ENCODE measurements at regions not wholly inside any gene's neighbourhood (a gene's known extent, or its start where the extent isn't known, plus 50 kb on each side); places are given as distances from the start of the nearest gene placed in this dataset.
"Not testable (repeated sequence)": the region's sequence is repeated elsewhere in the genome, so short reads cannot be mapped to it uniquely, and the experiment has no call there.

DNA sequence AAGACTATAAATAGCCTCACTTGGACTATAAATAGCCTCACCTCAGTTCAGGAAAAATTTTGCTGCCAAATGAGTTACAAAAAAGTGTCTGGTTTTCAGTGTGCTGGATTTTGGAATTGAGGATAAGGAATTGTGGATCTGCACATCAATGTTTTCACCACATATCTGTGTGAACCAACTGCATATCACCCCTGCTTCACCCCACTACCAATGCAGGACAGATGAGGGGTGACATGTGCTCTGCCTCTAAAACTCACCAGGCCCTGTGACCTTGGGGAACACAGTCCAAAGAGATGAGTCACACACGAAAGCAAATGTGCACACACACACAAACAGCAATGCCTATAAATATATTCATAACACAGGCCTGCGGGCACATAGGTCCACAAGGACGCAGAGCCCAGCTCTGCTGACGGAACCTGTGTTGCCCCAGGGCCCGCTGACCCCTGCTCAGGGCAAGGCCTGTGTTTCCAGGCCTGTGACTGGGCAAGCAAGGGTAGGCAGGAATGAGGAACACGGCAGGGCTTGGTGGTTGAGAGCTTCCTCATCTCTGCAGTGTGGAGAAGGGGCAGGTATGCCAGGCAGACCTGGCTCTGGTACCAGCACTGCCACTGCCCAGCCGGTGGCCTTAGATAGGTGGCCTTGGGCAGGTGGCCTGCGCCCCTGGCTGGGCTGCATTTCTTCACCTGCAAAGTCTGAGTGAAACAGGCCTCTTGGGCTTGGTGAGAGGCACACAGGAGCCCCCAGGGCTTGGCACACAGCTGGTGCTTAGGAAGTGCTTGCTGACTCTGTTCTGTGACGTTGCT, 82.4 kb downstream of the ARL6IP4 start:
- DNase-seq = no peak

DNA sequence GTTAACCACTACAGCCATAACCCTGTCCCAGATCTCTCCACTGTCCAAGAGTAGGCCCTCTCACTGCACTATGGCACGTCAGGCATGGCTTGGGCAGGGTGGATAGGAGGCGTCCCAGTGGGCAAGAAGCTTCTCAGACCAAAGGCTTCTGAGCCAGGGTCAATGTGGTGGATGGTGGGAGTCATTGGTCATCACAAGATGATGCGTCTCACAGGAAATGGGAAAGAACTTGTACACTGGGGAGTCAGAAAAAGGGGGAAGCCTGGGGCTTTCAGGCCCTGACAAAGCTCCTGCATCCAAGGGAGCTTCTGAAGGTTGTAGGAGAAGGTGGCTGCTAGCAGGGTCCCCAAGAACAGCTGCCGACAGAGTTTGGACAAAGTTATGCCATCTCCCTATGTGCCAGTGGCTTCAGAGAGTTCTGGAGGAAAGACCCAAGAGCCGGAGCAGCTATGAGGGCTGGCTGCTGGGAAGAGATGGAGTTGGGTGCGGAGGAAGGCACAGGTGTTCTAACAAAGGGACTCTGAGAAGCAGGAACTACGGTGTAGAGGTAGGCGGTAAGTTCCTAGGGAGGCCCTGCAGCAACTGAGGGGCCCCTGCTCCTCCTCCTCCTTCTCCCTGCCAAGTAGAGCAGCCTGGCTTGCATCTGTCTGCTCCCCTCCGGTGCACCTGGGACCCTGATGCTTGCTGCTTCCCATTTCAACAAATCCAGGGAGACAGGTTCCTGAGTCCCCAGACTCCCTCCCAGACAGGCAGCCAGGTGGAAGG, 81.1 kb downstream of the ARL6IP4 start:
- no peak for DNase-seq

DNA sequence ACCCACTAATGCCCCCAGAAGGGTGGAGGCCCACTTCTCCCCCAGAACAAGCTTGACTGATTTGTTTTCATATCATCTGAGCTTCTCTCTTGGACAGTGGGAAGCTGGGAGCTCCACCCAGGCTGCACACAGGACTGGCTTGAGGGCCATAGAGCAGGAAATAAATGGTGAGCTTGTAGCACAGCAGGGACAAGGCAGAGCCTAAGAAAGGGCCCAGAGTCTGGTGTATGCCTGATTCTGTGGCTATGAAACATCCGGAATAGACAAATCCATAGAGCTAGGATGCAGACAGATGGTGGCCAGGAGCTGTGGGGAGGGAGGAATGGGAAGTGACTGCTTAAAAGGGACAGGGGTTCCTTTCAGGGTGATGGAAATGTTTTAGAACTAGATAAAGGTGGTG, 79.0 kb downstream of the ARL6IP4 start:
- DNase-seq = no peak

DNA sequence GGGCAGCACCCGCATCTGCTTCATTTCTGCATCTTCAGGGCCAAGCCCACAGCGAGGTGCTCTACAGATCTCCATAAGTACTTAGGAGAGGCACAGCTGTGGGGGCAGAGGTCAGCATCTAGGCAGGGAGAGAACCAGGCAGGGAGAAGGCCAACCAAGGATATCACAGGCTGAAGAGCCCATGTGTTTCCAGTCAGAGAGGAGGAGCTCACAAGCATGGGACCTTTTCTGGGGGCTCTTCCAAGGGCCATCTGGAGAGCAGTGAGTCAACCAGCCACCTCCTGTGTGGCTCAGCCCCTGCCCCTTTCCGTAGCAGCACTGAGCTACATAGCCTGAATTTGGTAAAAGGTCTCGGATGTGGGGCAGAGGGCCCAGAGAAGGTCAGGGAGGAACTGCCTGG, 78.5 kb downstream of the ARL6IP4 start:
- DNase-seq = no peak

GRCh38 chr12:123058481-123058880, 78.0 kb downstream of the ARL6IP4 start:
- DNase-seq = no peak

DNA sequence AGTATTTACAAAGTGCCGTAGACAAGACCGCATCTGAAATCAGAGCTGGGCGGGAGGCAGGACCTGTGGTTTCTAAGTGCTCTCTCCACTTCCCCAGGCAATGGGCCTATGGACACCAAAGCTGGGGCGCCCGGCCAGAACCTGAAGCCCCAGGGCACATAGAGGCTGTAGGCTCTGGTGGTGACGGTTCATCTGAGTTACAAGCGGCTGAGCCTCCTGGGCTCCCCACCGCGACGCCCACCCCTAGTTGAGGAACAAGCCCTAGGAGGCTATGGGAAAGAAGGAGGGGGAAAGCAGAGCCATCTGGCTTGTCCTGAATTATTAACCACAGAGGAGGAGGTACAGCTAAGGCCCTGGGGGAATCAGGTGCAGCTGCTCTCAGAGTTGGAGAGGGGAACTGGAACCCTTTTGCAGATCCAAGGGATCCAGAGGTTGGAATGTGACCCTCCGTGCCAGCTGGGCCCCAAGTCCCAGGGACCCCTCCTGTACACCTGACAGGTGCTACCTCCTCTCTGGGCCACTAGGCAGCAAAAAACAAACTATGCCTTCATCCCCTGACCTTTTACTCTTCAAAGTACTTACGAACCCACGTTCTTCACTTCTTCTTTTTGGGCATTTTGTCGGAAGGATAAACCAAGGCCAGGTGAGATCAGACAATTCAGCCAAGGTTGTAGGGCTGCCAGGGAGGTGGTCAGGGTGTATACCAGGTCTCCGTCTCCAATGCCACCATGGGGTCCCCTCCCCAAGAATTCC, 77.2 kb downstream of the ARL6IP4 start:
- DNase-seq = no peak

DNA sequence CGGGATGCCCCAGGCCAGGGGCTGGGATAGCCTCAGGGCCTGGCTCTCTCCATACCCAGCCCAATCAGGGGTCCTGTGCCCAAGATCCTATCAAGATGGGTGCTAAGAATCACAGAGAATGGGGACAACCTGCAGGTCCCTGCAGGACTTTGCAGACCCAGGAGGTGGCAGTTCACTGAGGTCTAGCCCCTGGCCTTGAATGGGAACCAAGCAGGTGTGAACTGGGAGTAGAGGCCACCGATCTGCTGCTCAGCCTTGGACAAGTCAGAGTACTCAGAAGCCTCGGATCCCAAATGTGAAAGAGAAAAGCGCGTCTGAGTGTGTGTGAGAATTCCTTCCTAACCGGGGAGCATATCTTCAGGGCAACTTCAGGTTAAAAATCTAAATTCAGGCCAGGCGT, 76.2 kb downstream of the ARL6IP4 start:
- no peak for DNase-seq

GRCh38 chr12:123056053-123056452, 75.6 kb downstream of the ARL6IP4 start:
- DNase-seq = no peak

GRCh38 chr12:123055281-123055766, 74.8 kb downstream of the ARL6IP4 start:
- DNase-seq = no peak

- no peak for DNase-seq
These were observed 73.9 kb downstream of the ARL6IP4 start for GRCh38 chr12:123054371-123054770.

- no peak for DNase-seq
These were observed 71.1 kb downstream of the ARL6IP4 start for GRCh38 chr12:123051556-123051955.

DNA sequence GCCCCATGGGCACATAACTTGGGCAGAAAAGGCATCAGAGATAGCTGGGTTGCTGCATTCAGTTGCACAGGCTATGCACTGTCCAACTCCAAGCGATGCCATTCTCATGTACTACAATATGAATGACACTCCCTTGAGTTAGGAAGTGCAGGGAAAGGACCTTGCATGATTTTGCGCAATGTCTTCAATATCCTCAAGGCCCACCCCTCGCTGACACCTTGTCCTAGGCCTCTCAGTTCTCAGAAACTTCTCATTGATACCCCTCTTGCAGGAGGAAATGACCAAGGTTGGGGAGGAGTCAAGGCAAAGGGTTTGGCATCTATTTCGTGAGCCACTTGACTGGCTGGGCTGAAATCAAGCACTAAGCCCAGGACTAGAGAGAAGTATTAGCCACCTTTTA, 70.4 kb downstream of the ARL6IP4 start:
- no peak for DNase-seq

DNA sequence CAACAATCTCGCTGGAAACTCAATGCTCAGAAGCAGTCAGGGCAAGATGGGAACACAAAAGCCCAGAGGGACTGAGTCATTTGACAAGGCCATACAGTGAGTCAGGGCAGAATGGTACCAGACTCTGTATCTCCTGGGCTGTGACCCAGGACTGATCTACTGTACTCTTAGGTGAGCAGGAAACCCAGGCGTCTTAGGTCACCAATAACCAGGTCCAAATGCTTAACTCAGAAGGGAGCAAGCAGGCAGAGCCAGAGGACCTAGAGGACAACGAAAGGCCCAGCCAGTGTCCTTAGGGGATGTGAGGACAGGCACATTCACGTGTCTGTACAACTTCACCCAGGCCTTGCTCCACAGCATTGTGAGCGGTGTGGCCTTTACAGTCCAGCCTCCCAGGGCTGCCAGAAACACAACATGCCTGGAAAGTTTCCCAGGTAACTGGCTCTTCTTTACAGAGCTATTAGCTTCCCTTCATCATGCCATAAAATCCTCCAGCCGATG, 69.9 kb downstream of the ARL6IP4 start:
- DNase-seq = no peak

- DNase-seq = no peak
These were observed 69.1 kb downstream of the ARL6IP4 start for GRCh38 chr12:123049398-123050240.

DNA sequence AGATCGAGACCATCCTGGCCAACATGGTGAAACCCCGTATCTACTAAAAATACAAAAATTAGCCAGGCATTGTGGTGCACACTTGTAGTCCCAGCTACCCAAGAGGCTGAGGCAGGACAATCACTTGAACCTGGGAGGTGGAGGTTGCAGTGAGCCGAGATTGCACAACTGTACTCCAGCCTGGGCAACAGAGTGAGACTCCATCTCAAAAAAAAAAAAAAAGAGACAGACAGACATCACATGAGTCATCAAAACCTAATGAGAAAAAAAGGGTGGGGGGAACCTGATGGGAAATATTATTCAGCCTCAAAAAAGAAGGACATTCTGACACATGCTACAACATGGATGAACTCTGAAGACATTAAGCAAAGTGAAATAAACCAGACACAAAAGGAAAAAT, 67.4 kb downstream of the ARL6IP4 start:
- DNase-seq = not testable (repeated sequence)

DNA sequence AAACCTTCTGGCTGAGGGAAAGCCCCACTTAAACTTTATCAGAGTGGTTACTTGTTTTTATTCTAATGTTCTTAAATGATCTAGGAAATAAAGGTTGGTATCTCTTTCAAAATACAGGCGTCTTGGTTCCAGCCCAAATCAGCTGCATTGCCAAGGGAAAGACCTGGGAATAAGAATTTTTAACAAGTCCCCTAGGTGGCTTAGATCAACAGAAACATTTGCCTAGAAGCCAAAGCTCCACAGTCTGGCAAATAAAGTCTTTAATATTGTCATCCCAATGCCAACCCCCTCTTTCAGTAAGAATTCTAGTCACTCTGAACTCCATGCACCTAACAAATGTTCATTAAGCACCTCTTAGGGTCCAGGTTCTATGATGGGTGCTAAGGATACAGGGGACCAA, 66.8 kb downstream of the ARL6IP4 start:
- no peak for DNase-seq

DNA sequence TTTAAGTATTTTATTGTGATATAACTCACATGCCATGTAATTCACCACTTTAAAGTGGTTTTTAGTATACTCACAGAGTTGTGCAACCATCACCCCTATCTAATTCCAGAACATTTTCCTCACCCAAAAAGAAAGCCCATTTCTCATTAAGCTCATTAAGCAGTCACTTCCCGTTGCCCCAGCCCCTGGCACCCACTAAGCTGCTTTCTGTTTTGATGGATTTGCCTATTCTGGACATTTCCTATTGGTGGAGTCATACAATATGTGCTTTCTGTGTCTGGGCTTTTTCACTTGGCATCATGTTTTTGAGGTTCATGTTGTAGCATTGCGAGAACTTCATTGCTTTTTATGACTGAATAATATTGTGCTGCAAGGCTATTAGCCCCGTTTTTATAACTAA, 66.0 kb downstream of the ARL6IP4 start:
- no peak for DNase-seq

GRCh38 chr12:123045678-123046077, 65.2 kb downstream of the ARL6IP4 start:
- DNase-seq = no peak

DNA sequence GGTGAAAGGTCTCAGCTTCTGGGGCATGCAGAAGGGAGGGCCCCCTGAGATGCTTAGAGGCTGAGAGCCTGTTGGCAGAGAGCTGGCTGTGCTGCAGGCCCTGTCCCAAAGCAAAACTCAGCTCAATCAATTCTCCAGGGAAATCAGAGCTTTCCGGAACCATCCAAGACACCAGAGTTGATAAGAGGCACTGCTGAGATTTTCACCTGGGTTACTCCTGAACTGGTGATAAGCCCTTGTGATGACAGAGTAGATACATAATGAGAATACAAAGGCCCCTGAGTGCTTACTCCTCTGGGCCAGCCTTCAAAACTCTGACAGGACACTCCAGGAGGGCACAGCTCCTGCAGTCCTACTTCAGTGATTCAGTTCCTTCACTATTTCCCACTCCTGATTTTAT, 63.9 kb downstream of the ARL6IP4 start:
- DNase-seq = no peak

GRCh38 chr12:123043536-123044001, 63.1 kb downstream of the ARL6IP4 start:
- DNase-seq = peak in 1 of 2 donors; percentile 48

- DNase-seq = no peak
These were observed 62.4 kb downstream of the ARL6IP4 start for GRCh38 chr12:123042833-123043232.

All from right lung (tissue), 2 donors.